ENCODE measurements at regions not wholly inside any gene's neighbourhood (a gene's known extent, or its start where the extent isn't known, plus 50 kb on each side); places are given as distances from the start of the nearest gene placed in this dataset.

DNA sequence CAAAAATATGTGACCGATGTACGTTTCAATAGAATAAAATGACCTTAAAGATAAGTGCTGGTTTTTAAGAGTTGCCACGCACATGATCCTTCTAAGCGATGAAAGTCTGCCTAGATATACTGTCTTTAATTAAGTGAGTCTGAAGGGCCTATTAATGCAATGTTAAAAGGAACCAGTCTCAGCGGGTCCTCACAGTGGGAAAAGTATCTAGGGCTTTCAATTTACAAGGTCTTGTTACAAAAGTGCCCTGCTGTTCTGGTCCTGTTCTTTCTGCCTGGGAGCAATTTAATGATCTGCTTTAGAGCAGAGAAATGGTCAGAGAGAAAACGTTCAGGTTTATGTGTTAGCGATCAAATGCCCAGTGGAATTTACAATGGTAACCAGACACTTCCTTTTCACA is 864.0 kb downstream of the KCNJ2 start:
- Histone ChIP-seq H3F3A (ENCODE audit: insufficient read depth, low read length) (no peaks in the 10 kb centered on the region), H4K20me1 (ENCODE audit: insufficient read depth, low read length) (no peaks in the 10 kb centered on the region), H3K4me3 (ENCODE audit: low read depth, low read length, poor library complexity, severe bottlenecking) (no peak overlapping the region), H3K9ac (ENCODE audit: low read length) (no peak overlapping the region), H3K4me2 (ENCODE audit: low read length) (no peak overlapping the region), H3K27me3 (ENCODE audit: insufficient read depth, low read length) (no peaks in the 10 kb centered on the region), H3K9me3 (ENCODE audit: low read length) (no peaks in the 10 kb centered on the region), H3K4me1 (ENCODE audit: insufficient read depth, low read length, severe bottlenecking) (no peaks in the 10 kb centered on the region), H3K27ac (ENCODE audit: low read depth, low read length, poor library complexity, severe bottlenecking) (no peak overlapping the region), H3K36me3 (ENCODE audit: insufficient read depth, low read length) (no peaks in the 10 kb centered on the region), H2AFZ (ENCODE audit: low read length) (no peak overlapping the region), H3K79me2 (ENCODE audit: insufficient read depth, low read length) (no peaks in the 10 kb centered on the region), H3K9me2 (ENCODE audit: low read depth, low read length) (no peaks in the 10 kb centered on the region)
- TF ChIP-seq EZH2 (IDR thresholded peaks at IDR 0.05; ENCODE audit: borderline replicate concordance, low read length): no peak
- TF ChIP-seq, protein P1, sequence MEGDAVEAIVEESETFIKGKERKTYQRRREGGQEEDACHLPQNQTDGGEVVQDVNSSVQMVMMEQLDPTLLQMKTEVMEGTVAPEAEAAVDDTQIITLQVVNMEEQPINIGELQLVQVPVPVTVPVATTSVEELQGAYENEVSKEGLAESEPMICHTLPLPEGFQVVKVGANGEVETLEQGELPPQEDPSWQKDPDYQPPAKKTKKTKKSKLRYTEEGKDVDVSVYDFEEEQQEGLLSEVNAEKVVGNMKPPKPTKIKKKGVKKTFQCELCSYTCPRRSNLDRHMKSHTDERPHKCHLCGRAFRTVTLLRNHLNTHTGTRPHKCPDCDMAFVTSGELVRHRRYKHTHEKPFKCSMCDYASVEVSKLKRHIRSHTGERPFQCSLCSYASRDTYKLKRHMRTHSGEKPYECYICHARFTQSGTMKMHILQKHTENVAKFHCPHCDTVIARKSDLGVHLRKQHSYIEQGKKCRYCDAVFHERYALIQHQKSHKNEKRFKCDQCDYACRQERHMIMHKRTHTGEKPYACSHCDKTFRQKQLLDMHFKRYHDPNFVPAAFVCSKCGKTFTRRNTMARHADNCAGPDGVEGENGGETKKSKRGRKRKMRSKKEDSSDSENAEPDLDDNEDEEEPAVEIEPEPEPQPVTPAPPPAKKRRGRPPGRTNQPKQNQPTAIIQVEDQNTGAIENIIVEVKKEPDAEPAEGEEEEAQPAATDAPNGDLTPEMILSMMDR (IDR thresholded peaks at IDR 0.05; ENCODE audit: low read length): no peak

DNA sequence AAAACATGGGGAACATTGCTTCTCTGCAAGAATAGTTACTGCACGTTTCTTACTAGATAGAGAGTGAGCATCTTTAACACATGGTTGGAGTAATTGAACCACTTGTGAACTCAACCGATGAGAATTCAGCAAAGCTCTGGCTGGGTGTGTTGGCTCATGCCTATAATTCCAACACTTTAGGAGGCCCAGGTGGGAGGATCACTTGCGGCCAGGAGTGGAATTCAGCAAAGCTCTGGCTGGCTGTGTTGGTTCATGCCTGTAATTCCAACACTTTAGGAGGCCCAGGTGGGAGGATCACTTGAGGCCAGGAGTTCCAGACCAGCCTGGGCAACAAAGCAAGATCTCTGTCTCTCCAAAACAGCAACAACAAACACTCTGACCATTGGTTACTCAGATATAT is 865.9 kb downstream of the KCNJ2 start:
- H4K20me1 ChIP-seq (ENCODE audit: insufficient read depth, low read length): no peaks in the 10 kb centered on the region

DNA sequence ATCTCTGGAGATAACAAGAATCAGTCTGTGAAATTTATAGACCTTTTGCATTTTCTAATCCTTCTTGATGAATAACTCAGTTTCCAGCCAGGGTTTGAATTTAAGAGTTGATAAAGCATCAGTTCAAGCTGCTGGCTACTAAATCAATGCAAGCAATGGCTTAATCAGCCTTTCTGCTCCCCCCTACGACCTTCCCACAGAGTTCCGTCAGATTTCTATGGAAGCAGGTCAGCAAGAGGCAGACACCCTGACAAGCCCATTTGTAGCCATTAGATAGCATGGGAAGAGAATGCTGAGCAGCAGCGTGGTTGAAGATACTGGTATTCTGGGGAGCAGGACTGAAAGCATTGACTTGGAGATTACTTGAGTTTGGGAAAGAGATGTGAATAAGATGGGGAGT is 868.1 kb downstream of the KCNJ2 start:
- no peaks in the 10 kb centered on the region for H3K27me3 ChIP-seq (ENCODE audit: insufficient read depth, low read length)
- no peak overlapping the region for H3K27ac ChIP-seq (ENCODE audit: low read depth, low read length, poor library complexity, severe bottlenecking)
- H3K9me2 ChIP-seq (ENCODE audit: low read depth, low read length): no peaks in the 10 kb centered on the region
- H3K79me2 ChIP-seq (ENCODE audit: insufficient read depth, low read length): no peaks in the 10 kb centered on the region
- no peak overlapping the region for H3K4me3 ChIP-seq (ENCODE audit: low read depth, low read length, poor library complexity, severe bottlenecking)
- H3K36me3 ChIP-seq (ENCODE audit: insufficient read depth, low read length): no peaks in the 10 kb centered on the region
- H2AFZ ChIP-seq (ENCODE audit: low read length): no peak overlapping the region
- no peak overlapping the region for H3K9ac ChIP-seq (ENCODE audit: low read length)
- H3F3A ChIP-seq (ENCODE audit: insufficient read depth, low read length): no peaks in the 10 kb centered on the region
- H3K4me1 ChIP-seq (ENCODE audit: insufficient read depth, low read length, severe bottlenecking): no peaks in the 10 kb centered on the region
- no peak overlapping the region for H3K4me2 ChIP-seq (ENCODE audit: low read length)
- H4K20me1 ChIP-seq (ENCODE audit: insufficient read depth, low read length): no peaks in the 10 kb centered on the region
- H3K9me3 ChIP-seq (ENCODE audit: low read length): no peaks in the 10 kb centered on the region
- TF ChIP-seq, protein P1 (IDR thresholded peaks at IDR 0.05; ENCODE audit: low read length): no peak
- TF ChIP-seq EZH2 (IDR thresholded peaks at IDR 0.05; ENCODE audit: borderline replicate concordance, low read length): no peak

More for the DNA sequence above, 865.9 kb downstream of the KCNJ2 start:
- Histone ChIP-seq H3K4me3 (ENCODE audit: low read depth, low read length, poor library complexity, severe bottlenecking) (no peak overlapping the region), H3K4me1 (ENCODE audit: insufficient read depth, low read length, severe bottlenecking) (no peaks in the 10 kb centered on the region), H3K36me3 (ENCODE audit: insufficient read depth, low read length) (no peaks in the 10 kb centered on the region), H3K79me2 (ENCODE audit: insufficient read depth, low read length) (no peaks in the 10 kb centered on the region), H3K27ac (ENCODE audit: low read depth, low read length, poor library complexity, severe bottlenecking) (no peak overlapping the region), H3K9me2 (ENCODE audit: low read depth, low read length) (no peaks in the 10 kb centered on the region), H2AFZ (ENCODE audit: low read length) (no peak overlapping the region), H3F3A (ENCODE audit: insufficient read depth, low read length) (no peaks in the 10 kb centered on the region), H3K9ac (ENCODE audit: low read length) (no peak overlapping the region), H3K9me3 (ENCODE audit: low read length) (no peaks in the 10 kb centered on the region), H3K27me3 (ENCODE audit: insufficient read depth, low read length) (no peaks in the 10 kb centered on the region), H3K4me2 (ENCODE audit: low read length) (no peak overlapping the region)
- TF ChIP-seq, protein P1 (IDR thresholded peaks at IDR 0.05; ENCODE audit: low read length): no peak
- TF ChIP-seq EZH2 (IDR thresholded peaks at IDR 0.05; ENCODE audit: borderline replicate concordance, low read length): no peak

Data from OCI-LY1 (cell line).